ENCODE measurements at regions not wholly inside any gene's neighbourhood (a gene's known extent, or its start where the extent isn't known, plus 50 kb on each side); places are given as distances from the start of the nearest gene placed in this dataset.
A peak's percentile ranks its signal among the peaks of the same experiment; 100 is the strongest.

- ATAC-seq (ENCODE audit: low read depth) = no peak
Observed at GRCh38 chr6:140827593-140827992, 1305.1 kb upstream of the GJE1 start.

DNA sequence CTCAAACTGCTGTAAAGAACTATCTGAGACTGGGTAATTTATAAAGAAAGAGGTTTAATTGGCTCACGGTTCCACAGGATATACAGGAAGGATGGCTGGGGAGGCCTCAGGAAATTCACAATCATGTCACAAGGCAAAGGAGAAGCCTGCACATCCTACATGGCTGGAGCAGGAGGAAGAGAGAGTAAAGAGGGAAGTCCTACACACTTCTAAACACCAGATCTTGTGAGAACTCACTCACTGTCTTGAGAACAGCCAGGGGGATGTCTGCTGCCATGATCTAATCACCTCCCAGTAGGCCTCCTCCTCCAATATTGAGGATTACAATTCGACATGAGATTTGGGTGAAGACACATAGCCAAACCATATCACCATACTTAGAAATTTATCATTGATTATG is 1307.0 kb upstream of the GJE1 start:
- H3K4me1 Mint-ChIP-seq = no peaks in the 10 kb centered on the region
- H3K9me3 Mint-ChIP-seq = peaks cover 1% of the 10 kb centered on the region
- no peak for ATAC-seq (ENCODE audit: low read depth)
- POLR2A ChIA-PET = no interaction called here
- H3K4me3 Mint-ChIP-seq = no peak overlapping the region
- H3K27ac Mint-ChIP-seq = no peak overlapping the region
- DNase-seq = no peak
- no peaks in the 10 kb centered on the region for H3K36me3 Mint-ChIP-seq
- H3K27me3 Mint-ChIP-seq = no peaks in the 10 kb centered on the region

More at GRCh38 chr6:140827593-140827992, 1305.1 kb upstream of the GJE1 start:
- peaks cover 1% of the 10 kb centered on the region for H3K9me3 Mint-ChIP-seq
- no peaks in the 10 kb centered on the region for H3K36me3 Mint-ChIP-seq
- POLR2A ChIA-PET = no interaction called here
- no peaks in the 10 kb centered on the region for H3K4me1 Mint-ChIP-seq
- no peaks in the 10 kb centered on the region for H3K27me3 Mint-ChIP-seq
- no peak overlapping the region for H3K4me3 Mint-ChIP-seq
- H3K27ac Mint-ChIP-seq = no peak overlapping the region
- DNase-seq = no peak

GRCh38 chr6:140824595-140824994 is 1308.1 kb upstream of the GJE1 start:
- Mint-ChIP-seq H3K9me3 (peaks cover 1% of the 10 kb centered on the region), H3K4me3 (no peak overlapping the region), H3K27me3 (peaks cover 2% of the 10 kb centered on the region), H3K4me1 (no peaks in the 10 kb centered on the region), H3K36me3 (no peaks in the 10 kb centered on the region), H3K27ac (no peak overlapping the region)
- POLR2A ChIA-PET = no interaction called here
- DNase-seq (no peak), ATAC-seq (ENCODE audit: low read depth) (no peak)

GRCh38 chr6:140821196-140821595 is 1311.5 kb upstream of the GJE1 start:
- H3K4me1 Mint-ChIP-seq = no peaks in the 10 kb centered on the region
- H3K4me3 Mint-ChIP-seq = no peak overlapping the region
- ATAC-seq (ENCODE audit: low read depth) (no peak), DNase-seq (no peak)
- H3K27me3 Mint-ChIP-seq = peaks cover 2% of the 10 kb centered on the region
- no peak overlapping the region for H3K27ac Mint-ChIP-seq
- peaks cover 1% of the 10 kb centered on the region for H3K9me3 Mint-ChIP-seq
- POLR2A ChIA-PET = no interaction called here
- H3K36me3 Mint-ChIP-seq = no peaks in the 10 kb centered on the region

GRCh38 chr6:140817176-140817575 is 1315.5 kb upstream of the GJE1 start:
- Mint-ChIP-seq H3K4me1 (no peaks in the 10 kb centered on the region), H3K9me3 (no peaks in the 10 kb centered on the region), H3K4me3 (no peak overlapping the region), H3K27me3 (peaks cover 2% of the 10 kb centered on the region), H3K36me3 (no peaks in the 10 kb centered on the region), H3K27ac (no peak overlapping the region)
- DNase-seq (no peak), ATAC-seq (ENCODE audit: low read depth) (no peak)
- POLR2A ChIA-PET = no interaction called here

GRCh38 chr6:140816681-140817080 is 1316.0 kb upstream of the GJE1 start:
- Mint-ChIP-seq H3K9me3 (no peaks in the 10 kb centered on the region), H3K4me3 (no peak overlapping the region), H3K27me3 (peaks cover 4% of the 10 kb centered on the region), H3K4me1 (no peaks in the 10 kb centered on the region), H3K27ac (no peak overlapping the region), H3K36me3 (no peaks in the 10 kb centered on the region)
- DNase-seq (no peak), ATAC-seq (ENCODE audit: low read depth) (no peak)
- POLR2A ChIA-PET = no interaction called here

DNA sequence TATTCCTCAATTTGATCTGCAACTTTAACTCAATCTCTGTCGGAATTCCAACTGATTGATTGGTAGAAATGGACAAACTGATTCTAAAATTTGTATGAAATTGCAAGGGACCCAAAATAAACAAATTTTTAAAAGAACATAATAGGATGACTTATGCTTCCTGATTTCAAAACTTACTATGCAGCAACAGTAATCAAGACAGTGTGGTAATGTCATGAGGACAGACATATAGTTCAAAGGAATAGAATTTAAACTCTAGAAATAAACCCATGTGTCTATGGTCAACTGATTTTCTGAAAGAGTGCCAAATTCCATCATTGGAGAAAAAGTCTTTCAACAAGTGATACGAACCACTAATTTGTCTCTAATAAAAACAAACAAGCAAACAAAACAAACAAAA is 1320.1 kb upstream of the GJE1 start:
- ATAC-seq (ENCODE audit: low read depth) (no peak), DNase-seq (no peak)
- POLR2A ChIA-PET = no interaction called here
- H3K4me1 Mint-ChIP-seq = peaks cover 4% of the 10 kb centered on the region
- H3K36me3 Mint-ChIP-seq = no peaks in the 10 kb centered on the region
- no peaks in the 10 kb centered on the region for H3K9me3 Mint-ChIP-seq
- no peak overlapping the region for H3K27ac Mint-ChIP-seq
- no peak overlapping the region for H3K4me3 Mint-ChIP-seq
- H3K27me3 Mint-ChIP-seq = peaks cover 7% of the 10 kb centered on the region

DNA sequence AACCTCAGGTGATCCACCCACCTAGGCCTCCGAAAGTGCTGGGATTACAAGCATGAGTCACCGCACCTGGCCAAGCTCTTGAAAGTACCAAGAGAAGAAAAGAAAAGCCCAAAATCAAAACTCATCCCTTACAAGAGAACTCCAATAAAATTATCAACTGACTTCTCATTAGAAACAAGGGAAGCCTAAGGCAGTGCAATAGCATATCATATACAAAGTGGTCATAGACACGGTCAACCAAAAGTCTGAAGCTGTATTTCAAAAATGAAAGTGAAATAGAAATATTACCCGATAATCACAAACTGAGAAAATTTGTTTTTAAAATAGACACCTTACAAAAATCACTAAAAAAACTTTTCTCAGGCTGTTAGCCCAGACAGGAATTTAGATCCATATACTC is 1321.1 kb upstream of the GJE1 start:
- POLR2A ChIA-PET = no interaction called here
- no peaks in the 10 kb centered on the region for H3K9me3 Mint-ChIP-seq
- no peak overlapping the region for H3K4me3 Mint-ChIP-seq
- H3K27me3 Mint-ChIP-seq = peaks cover 8% of the 10 kb centered on the region
- H3K4me1 Mint-ChIP-seq = peaks cover 4% of the 10 kb centered on the region
- ATAC-seq (ENCODE audit: low read depth) (no peak), DNase-seq (no peak)
- no peaks in the 10 kb centered on the region for H3K36me3 Mint-ChIP-seq
- H3K27ac Mint-ChIP-seq = no peak overlapping the region

DNA sequence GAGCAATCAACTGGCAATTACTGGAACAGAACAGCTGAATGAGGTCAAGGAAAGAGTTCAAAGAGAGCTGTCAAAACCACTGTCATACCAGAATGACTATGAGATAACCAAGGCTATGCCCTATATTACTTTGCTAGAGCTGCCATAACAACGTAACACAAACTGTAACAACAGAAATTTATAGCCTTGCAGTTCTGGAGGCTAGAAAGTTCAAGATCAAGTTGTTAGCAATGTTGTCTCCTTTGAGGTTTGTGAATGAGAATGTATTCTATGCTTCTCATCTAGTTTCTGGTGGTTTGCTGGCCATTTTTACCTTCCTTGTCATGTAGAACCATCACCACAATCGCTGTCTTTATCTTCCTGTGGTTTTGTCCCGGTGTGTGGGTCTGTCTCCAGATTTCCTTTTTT is 1323.0 kb upstream of the GJE1 start:
- H3K4me3 Mint-ChIP-seq = no peak overlapping the region
- H3K27me3 Mint-ChIP-seq = peaks cover 12% of the 10 kb centered on the region
- POLR2A ChIA-PET = no interaction called here
- H3K4me1 Mint-ChIP-seq = peaks cover 4% of the 10 kb centered on the region
- H3K9me3 Mint-ChIP-seq = no peaks in the 10 kb centered on the region
- no peak overlapping the region for H3K27ac Mint-ChIP-seq
- no peak for DNase-seq
- H3K36me3 Mint-ChIP-seq = no peaks in the 10 kb centered on the region
- peak; percentile 95 for ATAC-seq (ENCODE audit: low read depth)

DNA sequence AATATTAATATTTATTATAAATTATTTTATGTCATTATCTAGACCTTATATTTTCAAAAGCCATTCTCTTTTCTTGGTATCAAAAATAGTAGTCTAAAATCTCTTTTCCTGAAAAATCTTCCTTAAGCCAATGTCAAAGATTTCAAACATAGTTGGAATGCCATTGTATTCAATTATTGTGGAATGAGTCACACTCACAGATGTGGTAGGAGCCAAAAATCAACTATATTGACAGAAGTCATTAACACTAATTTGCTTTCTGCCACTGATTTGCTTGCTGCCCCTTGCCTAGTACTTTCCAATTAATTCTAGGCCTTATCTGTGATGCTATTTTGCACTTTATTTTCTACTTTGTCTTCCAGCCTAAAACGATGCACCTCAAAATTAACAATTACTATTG is 1326.3 kb upstream of the GJE1 start:
- ATAC-seq (ENCODE audit: low read depth) (no peak), DNase-seq (no peak)
- peaks cover 4% of the 10 kb centered on the region for H3K4me1 Mint-ChIP-seq
- H3K36me3 Mint-ChIP-seq = no peaks in the 10 kb centered on the region
- H3K4me3 Mint-ChIP-seq = no peak overlapping the region
- H3K9me3 Mint-ChIP-seq = no peaks in the 10 kb centered on the region
- peaks cover 16% of the 10 kb centered on the region for H3K27me3 Mint-ChIP-seq
- POLR2A ChIA-PET = no interaction called here
- H3K27ac Mint-ChIP-seq = no peak overlapping the region

DNA sequence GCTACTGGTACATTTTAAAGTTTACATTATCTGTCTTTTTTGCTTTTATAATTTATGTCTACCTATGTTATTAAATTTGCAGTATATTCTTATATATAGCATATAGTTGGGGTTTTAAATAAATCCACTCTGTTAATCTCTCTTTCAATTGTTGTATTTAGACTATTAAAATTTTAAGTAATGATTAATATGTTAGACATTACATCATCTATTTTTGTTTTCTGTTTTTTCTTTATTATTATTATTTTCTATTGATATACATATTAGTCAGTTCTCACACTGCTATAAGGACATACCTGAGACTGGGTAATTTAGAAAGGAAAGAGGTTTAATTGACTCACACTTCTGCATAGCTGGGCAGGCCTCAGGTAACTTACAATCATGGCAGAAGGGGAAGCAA is 1338.2 kb upstream of the GJE1 start:
- Mint-ChIP-seq H3K4me3 (no peak overlapping the region), H3K9me3 (peaks cover 2% of the 10 kb centered on the region), H3K27me3 (peaks cover 9% of the 10 kb centered on the region), H3K27ac (no peak overlapping the region), H3K36me3 (no peaks in the 10 kb centered on the region), H3K4me1 (no peaks in the 10 kb centered on the region)
- DNase-seq (no peak), ATAC-seq (ENCODE audit: low read depth) (no peak)
- POLR2A ChIA-PET = no interaction called here

DNA sequence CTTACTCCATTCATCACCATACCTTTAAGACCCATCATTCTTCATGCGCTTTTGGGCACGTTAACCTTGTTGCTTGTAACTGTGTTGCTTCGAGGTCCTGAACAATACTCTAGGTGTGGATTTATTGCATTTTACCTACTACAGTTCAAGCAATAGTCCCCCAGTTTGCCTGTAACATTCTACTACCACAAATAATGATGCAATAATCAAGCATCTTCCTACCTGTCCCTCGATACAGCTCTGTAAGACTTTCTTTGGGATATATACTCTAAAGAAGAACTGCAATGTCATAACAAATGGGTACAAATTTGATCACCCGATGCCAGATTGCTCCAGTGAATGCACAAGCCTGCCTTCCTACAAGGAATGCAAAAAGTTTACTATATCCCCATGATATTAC is 1342.6 kb upstream of the GJE1 start:
- no peak overlapping the region for H3K27ac Mint-ChIP-seq
- POLR2A ChIA-PET = no interaction called here
- H3K36me3 Mint-ChIP-seq = no peaks in the 10 kb centered on the region
- ATAC-seq (ENCODE audit: low read depth) = no peak
- peaks cover 2% of the 10 kb centered on the region for H3K9me3 Mint-ChIP-seq
- peaks cover 3% of the 10 kb centered on the region for H3K27me3 Mint-ChIP-seq
- no peak overlapping the region for H3K4me3 Mint-ChIP-seq
- H3K4me1 Mint-ChIP-seq = no peaks in the 10 kb centered on the region
- no peak for DNase-seq

DNA sequence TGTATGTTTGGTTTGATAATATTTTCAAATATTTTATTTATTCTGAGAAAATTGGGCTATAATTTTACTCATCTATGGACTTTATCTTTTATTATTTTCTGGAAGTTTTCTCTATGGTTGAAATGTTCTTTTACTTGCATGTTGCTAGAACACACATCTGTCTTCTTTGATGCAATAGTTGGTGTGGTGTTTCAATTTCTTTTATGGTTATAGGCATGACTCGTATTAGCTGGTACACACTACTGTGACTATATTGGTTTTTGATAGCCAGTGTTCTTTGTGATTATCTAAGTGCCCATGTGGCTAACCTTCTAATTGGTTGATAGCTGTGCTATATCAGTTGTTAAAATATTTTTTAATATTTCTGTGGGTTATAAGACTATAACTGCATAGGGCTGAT is 1343.3 kb upstream of the GJE1 start:
- H3K4me1 Mint-ChIP-seq = no peaks in the 10 kb centered on the region
- no peak overlapping the region for H3K4me3 Mint-ChIP-seq
- peaks cover 2% of the 10 kb centered on the region for H3K9me3 Mint-ChIP-seq
- peaks cover 3% of the 10 kb centered on the region for H3K27me3 Mint-ChIP-seq
- H3K27ac Mint-ChIP-seq = no peak overlapping the region
- DNase-seq = no peak
- POLR2A ChIA-PET = no interaction called here
- no peak for ATAC-seq (ENCODE audit: low read depth)
- H3K36me3 Mint-ChIP-seq = no peaks in the 10 kb centered on the region

GRCh38 chr6:140785926-140786325 is 1346.8 kb upstream of the GJE1 start:
- no peak overlapping the region for H3K4me3 Mint-ChIP-seq
- H3K4me1 Mint-ChIP-seq = no peaks in the 10 kb centered on the region
- no peak overlapping the region for H3K27ac Mint-ChIP-seq
- DNase-seq (no peak), ATAC-seq (ENCODE audit: low read depth) (no peak)
- peaks cover 4% of the 10 kb centered on the region for H3K27me3 Mint-ChIP-seq
- no peaks in the 10 kb centered on the region for H3K9me3 Mint-ChIP-seq
- no peaks in the 10 kb centered on the region for H3K36me3 Mint-ChIP-seq
- POLR2A ChIA-PET = no interaction called here

DNA sequence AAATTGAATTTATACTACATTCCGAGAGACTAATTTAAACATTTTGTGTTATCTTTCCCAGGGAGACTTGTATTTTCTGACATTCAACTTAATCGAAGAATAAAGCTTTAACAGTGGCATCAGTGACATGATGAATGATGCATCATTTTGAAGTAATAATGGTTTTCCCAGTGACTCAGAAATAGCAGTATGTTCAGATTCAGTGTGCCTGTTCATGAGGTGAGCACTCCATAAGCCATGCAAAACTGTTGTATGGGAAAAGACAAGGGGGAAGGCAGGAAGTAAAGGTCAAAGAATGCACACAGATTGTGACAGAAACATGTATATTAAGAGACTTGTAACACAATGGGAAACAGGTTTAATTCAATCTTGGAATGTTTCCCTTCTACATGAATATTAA is 1348.2 kb upstream of the GJE1 start:
- H3K4me3 Mint-ChIP-seq = no peak overlapping the region
- ATAC-seq (ENCODE audit: low read depth) (no peak), DNase-seq (no peak)
- no peaks in the 10 kb centered on the region for H3K36me3 Mint-ChIP-seq
- H3K27ac Mint-ChIP-seq = no peak overlapping the region
- POLR2A ChIA-PET = no interaction called here
- no peaks in the 10 kb centered on the region for H3K4me1 Mint-ChIP-seq
- no peaks in the 10 kb centered on the region for H3K9me3 Mint-ChIP-seq
- peaks cover 5% of the 10 kb centered on the region for H3K27me3 Mint-ChIP-seq

Measured in activated naive CD8-positive, alpha-beta T cell treated with anti-CD3 and anti-CD28 coated beads, Interleukin-2, amount 10 ng/mL, durations not matched to agents 7 days and 5 days (primary cell).